Mammary epithelial cell (primary cell): ENCODE measurements at regions not wholly inside any gene's neighbourhood (a gene's known extent, or its start where the extent isn't known, plus 50 kb on each side); places are given as distances from the start of the nearest gene placed in this dataset.

Experiments used
- EZH2 ChIP-seq: IDR thresholded peaks from 2 replicates; pipeline ENCODE4 v1.6.1; 2012; ENCODE audit warnings: low read length, inconsistent platforms, borderline replicate concordance
- TF ChIP-seq, protein P1 (sequence below), 2 donors: IDR thresholded peaks in 1 of 2; conservative IDR thresholded peaks in 1 of 2; 2 replicates each; pipeline ENCODE4 v1.5.1; 2011 to 2012; ENCODE audit warnings: inconsistent platforms in 2 of 2, low read length in 2 of 2, mild to moderate bottlenecking in 2 of 2, control low read depth in 1 of 2, low read depth in 1 of 2; ENCODE audit not compliant: insufficient read depth in 1 of 2; ENCODE audit errors: extremely low read depth in 1 of 2

DNA sequence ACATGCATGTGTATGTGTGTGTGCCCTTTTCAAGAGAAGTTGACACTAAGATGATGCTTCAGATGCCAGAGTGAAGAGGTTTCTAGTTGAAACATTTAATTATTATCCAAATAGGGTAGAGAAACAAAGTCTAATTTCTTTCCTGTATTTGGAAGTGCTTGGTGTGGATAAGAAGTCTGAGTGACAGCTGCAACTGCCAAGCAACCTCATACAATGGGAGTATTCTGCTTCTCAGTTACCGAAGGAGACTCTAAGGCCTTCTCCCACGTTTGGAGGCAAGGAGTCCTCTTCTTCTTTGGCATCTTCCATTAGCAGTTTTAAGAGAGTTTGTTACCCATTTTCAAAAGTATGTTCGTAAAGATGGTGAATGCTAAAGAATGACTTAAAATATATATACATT is 82.4 kb downstream of the HDGFL1 start:
- TF ChIP-seq, protein P1, sequence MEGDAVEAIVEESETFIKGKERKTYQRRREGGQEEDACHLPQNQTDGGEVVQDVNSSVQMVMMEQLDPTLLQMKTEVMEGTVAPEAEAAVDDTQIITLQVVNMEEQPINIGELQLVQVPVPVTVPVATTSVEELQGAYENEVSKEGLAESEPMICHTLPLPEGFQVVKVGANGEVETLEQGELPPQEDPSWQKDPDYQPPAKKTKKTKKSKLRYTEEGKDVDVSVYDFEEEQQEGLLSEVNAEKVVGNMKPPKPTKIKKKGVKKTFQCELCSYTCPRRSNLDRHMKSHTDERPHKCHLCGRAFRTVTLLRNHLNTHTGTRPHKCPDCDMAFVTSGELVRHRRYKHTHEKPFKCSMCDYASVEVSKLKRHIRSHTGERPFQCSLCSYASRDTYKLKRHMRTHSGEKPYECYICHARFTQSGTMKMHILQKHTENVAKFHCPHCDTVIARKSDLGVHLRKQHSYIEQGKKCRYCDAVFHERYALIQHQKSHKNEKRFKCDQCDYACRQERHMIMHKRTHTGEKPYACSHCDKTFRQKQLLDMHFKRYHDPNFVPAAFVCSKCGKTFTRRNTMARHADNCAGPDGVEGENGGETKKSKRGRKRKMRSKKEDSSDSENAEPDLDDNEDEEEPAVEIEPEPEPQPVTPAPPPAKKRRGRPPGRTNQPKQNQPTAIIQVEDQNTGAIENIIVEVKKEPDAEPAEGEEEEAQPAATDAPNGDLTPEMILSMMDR (conservative IDR thresholded peaks at IDR 0.05 in 1 of 2, IDR thresholded peaks at IDR 0.05 in 1 of 2; ENCODE audit: extremely low read depth in 1 of 2, insufficient read depth in 1 of 2, low read depth in 1 of 2, low read length in 2 of 2) = no peak
- TF ChIP-seq EZH2 = no peak
